DOHH2 (cell line): ENCODE measurements at regions not wholly inside any gene's neighbourhood (a gene's known extent, or its start where the extent isn't known, plus 50 kb on each side); places are given as distances from the start of the nearest gene placed in this dataset.

Experiments
- CTCF ChIP-seq: fragments of 200-600 bp; sonication (generic); IDR thresholded peaks from one replicate; pipeline ENCODE4 v1.5.1; 2014; ENCODE audit warnings: antibody characterized with exemption, mild to moderate bottlenecking, low read depth, low read length; ENCODE audit not compliant: poor library complexity, severe bottlenecking
- EZH2phosphoT487 ChIP-seq: fragments of 200-600 bp; sonication (generic); IDR thresholded peaks from 2 replicates; pipeline ENCODE4 v1.6.1; 2017; ENCODE audit warnings: borderline replicate concordance, mild to moderate bottlenecking, antibody characterized with exemption, low read length, moderate library complexity, mixed read lengths

- TF ChIP-seq CTCF (no peak), EZH2phosphoT487 (no peak)
Observed at GRCh38 chr12:83575326-83575725, 888.6 kb downstream of the TMTC2 start.
